GM19467 (cell line): ENCODE measurements at regions not wholly inside any gene's neighbourhood (a gene's known extent, or its start where the extent isn't known, plus 50 kb on each side); places are given as distances from the start of the nearest gene placed in this dataset.
"Not testable (repeated sequence)": the region's sequence is repeated elsewhere in the genome, so short reads cannot be mapped to it uniquely, and the experiment has no call there.

Experiments
- ATAC-seq: cut with Tn5 transposase; IDR thresholded peaks from one replicate; pipeline ENCODE4 v1.9.1; 2021; ENCODE audit warnings: mild to moderate bottlenecking, moderate library complexity; ENCODE audit not compliant: unreplicated experiment

- ATAC-seq = no peak
Observed at GRCh38 chr1:189708674-189709073, 769.0 kb downstream of the BRINP3 start.

- ATAC-seq = not testable (repeated sequence)
Observed at GRCh38 chr1:189718147-189718795, 759.4 kb downstream of the BRINP3 start.

DNA sequence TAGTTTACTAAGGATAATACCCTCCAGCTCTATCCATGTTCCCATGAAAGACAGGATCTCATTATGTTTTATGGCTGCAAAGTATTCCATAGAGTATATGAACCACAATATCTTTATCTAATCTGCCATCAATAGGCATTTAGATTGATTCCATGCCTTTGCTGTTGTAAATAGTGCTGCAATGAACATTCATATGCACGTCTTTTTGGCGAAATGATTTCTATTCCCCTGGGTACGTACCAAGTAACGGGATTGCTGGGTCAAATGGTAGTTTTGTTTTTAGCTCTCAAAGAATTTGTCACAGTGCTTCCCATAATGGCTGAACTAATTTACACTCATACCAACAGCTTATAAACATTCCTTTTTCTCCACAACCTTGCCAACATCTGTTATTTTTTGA is 750.9 kb downstream of the BRINP3 start:
- no peak for ATAC-seq

DNA sequence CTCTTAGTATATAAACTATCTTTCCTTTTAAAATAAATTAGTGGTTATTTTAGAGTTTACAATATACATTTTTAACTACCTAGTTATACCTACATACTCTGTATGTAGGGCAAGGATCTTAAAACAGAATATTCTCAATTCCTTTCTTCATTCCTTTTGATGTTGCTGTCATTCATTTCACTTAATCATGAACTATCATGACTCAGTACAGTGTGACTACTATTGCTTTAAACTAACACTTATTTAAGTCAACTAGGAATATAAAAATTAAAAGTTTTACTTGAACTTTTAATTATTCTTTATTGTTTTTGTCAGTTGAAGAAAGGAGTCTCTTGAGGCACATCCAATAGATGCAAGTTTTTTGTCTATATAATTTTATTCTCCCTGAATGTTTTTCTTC is 726.4 kb downstream of the BRINP3 start:
- no peak for ATAC-seq

DNA sequence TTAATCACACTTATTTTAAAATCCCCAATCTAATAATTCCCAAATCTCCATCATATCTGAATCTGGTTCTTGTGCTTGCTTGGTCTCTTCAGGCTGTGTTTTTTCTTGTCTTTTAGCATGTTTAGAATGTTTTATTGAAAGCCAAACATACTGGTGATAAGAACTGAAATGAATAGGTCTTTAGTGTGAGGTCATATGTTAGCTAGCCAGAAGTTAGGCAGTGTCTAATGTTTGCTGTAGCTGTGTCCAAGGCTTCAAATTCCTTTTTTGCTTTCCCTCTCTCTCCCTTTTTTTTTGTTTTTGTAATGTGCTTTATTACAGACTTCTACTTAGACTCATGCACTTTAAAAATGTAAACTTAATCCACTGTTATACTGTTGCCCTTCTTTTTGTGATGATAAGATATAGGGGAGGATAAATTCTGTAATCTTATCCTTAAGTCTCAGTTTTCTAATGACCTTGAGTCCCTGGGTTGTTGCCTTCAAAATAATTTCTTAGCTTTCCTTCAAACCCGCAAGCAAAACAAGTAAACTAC is 725.1 kb downstream of the BRINP3 start:
- ATAC-seq = no peak

DNA sequence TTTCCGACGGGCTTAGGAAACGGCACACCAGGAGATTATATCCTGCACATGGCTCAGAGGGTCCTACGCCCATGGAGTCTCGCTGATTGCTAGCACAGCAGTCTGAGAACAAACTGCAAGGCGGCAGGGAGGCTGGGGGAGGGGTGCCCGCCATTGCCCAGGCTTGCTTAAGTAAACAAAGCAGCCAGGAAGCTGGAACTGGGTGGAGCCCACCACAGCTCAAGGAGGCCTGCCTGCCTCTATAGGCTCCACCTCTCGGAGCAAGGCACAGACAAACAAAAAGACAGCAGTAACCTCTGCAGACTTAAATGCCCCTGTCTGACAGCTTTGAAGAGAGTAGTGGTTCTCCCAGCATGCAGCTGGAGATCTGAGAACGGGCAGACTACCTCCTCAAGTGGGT is 722.6 kb downstream of the BRINP3 start:
- ATAC-seq = not testable (repeated sequence)

GRCh38 chr1:189764391-189765320 is 713.0 kb downstream of the BRINP3 start:
- no peak for ATAC-seq

GRCh38 chr1:189769448-189769847 is 708.2 kb downstream of the BRINP3 start:
- ATAC-seq = no peak

DNA sequence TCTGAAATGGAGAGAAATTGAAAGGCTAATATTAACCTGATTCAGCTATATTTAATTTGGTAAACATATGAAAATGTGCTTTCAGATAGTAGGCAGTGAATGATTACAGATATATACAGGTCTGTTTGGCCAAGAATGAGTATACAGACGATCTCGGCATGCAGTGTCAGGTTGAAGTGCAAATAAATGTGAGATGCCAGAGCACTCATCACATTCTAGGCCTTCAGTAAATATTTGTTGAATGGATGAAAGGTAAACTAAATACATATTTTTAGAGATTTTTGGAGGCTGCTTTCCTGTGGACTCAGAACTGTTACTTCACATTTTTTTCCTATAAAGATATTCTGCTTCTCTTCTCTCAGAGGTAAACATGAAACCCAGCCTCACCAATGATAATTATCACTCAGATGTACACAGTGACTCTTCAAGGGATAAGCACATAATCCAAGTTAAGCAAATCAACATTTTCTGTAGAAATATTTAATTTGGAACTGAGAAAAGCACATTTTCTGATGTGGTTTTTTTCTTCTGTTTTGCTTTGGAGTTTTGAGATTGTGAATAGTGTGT is 702.9 kb downstream of the BRINP3 start:
- ATAC-seq = no peak

DNA sequence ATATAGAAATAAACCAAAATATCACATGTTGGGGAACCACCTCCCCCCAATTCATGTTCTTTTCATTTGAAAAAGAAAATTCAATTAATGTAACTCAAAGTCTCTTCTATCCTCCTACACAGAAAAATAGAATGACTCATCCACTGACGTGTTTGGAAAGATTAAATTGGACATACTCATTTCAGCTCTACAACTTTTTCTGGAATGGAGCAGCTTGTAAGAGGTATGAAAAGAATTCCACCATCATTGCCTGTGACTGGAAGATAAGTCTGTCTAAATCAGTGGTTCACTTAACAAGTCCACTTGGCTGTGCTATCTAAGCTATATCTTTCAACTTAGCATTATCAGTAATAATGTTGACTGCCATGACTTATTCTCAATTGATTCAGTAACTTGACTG is 702.3 kb downstream of the BRINP3 start:
- no peak for ATAC-seq

- no peak for ATAC-seq
Observed at GRCh38 chr1:189779034-189779433, 698.6 kb downstream of the BRINP3 start.

DNA sequence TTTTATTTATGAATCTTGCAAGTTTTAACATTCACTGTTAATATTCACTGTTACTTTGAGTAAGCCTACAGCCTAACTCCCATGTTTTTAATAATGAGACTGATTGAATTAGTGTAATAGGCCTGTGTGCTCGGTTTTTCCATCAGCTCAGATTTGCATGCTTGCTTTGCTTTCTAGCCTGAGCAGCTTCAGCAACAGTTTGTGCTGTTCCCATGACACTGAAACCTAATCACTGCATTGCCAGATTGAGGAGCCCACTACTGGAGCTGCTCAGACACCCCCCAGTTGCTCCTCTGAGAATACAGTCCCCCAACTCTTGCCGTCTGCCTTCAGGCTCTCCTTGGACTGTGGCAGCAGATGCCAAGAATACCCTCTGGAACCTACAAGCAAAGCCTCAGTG is 695.4 kb downstream of the BRINP3 start:
- ATAC-seq = no peak

DNA sequence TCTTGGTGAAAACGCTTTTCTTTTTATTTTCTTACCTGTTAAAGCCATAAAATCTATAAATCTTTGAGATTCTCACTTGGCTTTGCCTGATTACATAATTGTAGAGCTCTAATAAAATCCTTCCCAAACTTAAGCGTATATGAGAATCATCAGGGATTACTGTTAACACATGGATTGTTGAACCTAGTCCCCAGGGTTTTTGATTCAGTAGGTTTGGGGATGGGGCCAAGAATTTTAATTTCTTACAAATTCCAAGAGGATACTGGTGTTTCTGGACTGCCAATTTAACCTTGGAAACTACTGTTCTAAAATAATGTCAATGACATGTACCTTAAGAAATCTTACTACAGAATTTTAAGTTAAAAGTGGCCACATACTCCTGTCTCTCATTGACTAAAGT is 694.2 kb downstream of the BRINP3 start:
- ATAC-seq = no peak

DNA sequence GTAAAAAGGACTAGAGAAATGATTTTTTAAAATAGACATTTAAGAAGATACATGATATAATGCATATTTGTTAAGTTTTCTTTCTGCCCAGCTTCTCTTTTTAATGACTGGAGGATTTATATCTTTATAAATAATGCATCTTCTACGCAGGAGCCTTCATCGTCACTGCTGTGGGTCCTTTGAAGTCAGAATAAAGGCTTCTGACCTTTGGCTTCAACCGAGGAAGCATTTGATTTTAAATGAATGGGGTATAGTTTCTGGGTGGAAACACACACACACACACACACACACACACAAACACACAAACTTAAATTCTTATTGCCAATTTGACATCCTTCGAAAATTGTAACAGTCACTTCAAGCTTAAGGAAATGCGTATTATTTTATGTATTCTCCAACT is 690.9 kb downstream of the BRINP3 start:
- ATAC-seq = no peak

GRCh38 chr1:189787201-189787600 is 690.5 kb downstream of the BRINP3 start:
- no peak for ATAC-seq

DNA sequence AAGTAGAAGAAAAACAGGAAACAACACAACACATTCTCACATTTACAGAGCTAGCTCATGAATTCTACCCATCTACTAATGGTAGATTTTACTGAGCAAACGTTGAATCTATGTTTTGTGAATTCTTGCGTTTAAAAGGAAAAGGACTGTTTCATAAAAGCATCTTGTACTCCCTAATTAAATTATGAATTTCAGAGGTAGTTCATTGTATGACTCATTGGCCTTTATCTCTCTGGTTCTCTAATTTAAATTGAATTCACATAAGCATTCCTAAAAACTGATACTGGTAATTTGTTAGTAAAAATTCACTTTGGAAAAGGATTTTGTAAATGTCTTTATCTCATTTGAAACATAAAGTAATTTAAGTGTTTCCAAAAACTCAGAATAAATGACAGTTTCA is 687.3 kb downstream of the BRINP3 start:
- ATAC-seq = no peak

DNA sequence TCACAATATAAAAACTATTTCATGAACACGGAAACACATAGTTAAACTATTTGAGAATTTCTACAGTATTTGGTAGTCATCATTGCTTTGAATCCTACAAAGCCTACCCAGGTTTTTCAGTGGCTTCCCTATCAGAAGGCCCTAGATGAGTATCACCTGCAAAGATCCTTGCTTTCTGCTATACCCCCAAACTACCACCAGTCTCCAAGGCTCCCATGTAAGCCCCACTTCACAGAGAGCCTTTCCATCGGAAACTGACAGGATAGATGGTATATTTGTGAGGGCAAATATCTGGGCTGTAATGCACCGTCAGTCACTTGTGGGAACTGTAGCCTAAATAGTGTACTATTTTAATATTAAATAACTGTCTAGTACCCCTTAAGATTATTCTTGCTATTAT is 674.3 kb downstream of the BRINP3 start:
- no peak for ATAC-seq

GRCh38 chr1:189804352-189804751 is 673.3 kb downstream of the BRINP3 start:
- ATAC-seq = no peak

- ATAC-seq = no peak
Observed at GRCh38 chr1:189805735-189806134, 671.9 kb downstream of the BRINP3 start.

DNA sequence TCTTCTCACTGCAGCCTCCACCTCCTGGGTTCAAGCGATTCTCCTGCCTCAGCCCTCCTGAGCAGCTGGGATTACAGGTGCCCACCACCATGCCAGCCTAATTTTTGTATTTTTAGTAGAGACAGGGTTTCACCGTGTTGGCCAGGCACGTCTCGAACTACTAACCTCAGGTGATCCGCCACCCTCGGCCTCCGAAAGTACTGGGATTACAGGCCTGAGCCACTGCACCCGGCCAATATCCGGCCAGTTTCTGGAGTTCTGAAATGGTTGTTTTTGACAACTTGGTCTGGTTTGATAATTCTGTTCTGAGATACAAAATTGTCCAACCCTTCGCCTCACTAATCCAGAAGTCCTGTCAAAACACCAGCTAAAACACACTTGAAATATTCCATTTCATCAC is 667.0 kb downstream of the BRINP3 start:
- ATAC-seq = not testable (repeated sequence)

GRCh38 chr1:189811960-189812359 is 665.7 kb downstream of the BRINP3 start:
- ATAC-seq = no peak

DNA sequence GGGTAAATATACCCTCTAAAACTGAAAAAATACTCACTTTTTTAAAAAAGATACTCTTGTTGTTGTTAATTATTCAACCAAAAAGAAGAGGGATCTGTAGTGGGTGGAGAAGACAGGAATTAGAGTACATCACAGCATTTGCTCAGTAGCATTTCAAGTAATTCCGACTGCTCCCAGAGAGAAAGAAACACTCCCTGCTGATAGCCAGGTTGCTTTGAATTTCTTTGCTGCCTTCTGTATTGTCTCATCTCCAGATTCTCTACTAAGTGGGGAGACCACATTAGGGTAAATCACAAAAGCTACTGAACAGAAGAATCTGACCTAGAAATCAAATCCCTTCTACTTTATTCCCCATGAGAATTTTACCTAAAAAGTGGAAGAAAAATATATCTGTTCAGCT is 661.1 kb downstream of the BRINP3 start:
- ATAC-seq = no peak
